Activated T-cell treated with anti-CD3 and anti-CD28 coated beads, Interleukin-2, amount 50 U/mL, for 72 hours (primary cell): ENCODE measurements at regions not wholly inside any gene's neighbourhood (a gene's known extent, or its start where the extent isn't known, plus 50 kb on each side); places are given as distances from the start of the nearest gene placed in this dataset.

Experiments used
- ATAC-seq, 2 donors: fragments of 150-1000 bp; cut with Tn5 transposase; replicated peaks in 1 of 2; 2 replicates each; pipeline ENCODE4 v1.10.0; 2021; ENCODE audit warnings: moderate library complexity in 2 of 2, mild to moderate bottlenecking in 1 of 2
- DNase-seq, 2 donors: peaks; one replicate each; pipeline ENCODE4 v3.0.0; 2021 to 2022; ENCODE audit warnings: mixed read lengths in 1 of 2
- H3K27ac Mint-ChIP-seq: one replicate; pipeline ENCODE4 v1.8.0; 2022; ENCODE audit warnings: mild to moderate bottlenecking, moderate library complexity, mixed read lengths
- H3K27me3 Mint-ChIP-seq: one replicate; pipeline ENCODE4 v1.8.0; 2022; ENCODE audit warnings: low read depth, mixed read lengths
- H3K36me3 Mint-ChIP-seq, 2 donors: one replicate each; pipeline ENCODE4 v1.8.0; 2022; ENCODE audit warnings: mixed read lengths in 2 of 2, mild to moderate bottlenecking in 1 of 2; ENCODE audit not compliant: insufficient read depth in 2 of 2
- H3K4me1 Mint-ChIP-seq: one replicate; pipeline ENCODE4 v1.8.0; 2022; ENCODE audit warnings: low read depth, mixed read lengths
- H3K4me3 Mint-ChIP-seq, 2 donors: one replicate each; pipeline ENCODE4 v1.8.0; 2022; ENCODE audit warnings: mild to moderate bottlenecking in 2 of 2, mixed read lengths in 2 of 2, moderate library complexity in 2 of 2
- H3K9me3 Mint-ChIP-seq, 2 donors: one replicate each; pipeline ENCODE4 v1.8.0; 2022; ENCODE audit warnings: mixed read lengths in 2 of 2

- Mint-ChIP-seq H3K27me3 (peaks cover 3% of the 10 kb centered on the region), H3K4me3 (no peak overlapping the region), H3K36me3 (no peaks in the 10 kb centered on the region), H3K27ac (no peak overlapping the region), H3K9me3 (no peaks in the 10 kb centered on the region), H3K4me1 (no peaks in the 10 kb centered on the region)
- ATAC-seq = no peak
- DNase-seq = no peak
Observed at GRCh38 chr1:87560601-87561360, 232.1 kb downstream of the LMO4 start.

GRCh38 chr1:87563211-87563610 is 234.5 kb downstream of the LMO4 start:
- ATAC-seq = no peak
- Mint-ChIP-seq H3K4me1 (no peaks in the 10 kb centered on the region), H3K27me3 (no peaks in the 10 kb centered on the region), H3K36me3 (no peaks in the 10 kb centered on the region), H3K27ac (no peak overlapping the region), H3K4me3 (no peak overlapping the region), H3K9me3 (no peaks in the 10 kb centered on the region)
- DNase-seq = no peak

- no peaks in the 10 kb centered on the region for H3K4me1 Mint-ChIP-seq
- no peaks in the 10 kb centered on the region for H3K9me3 Mint-ChIP-seq
- no peak overlapping the region for H3K27ac Mint-ChIP-seq
- no peak for ATAC-seq
- H3K36me3 Mint-ChIP-seq = no peaks in the 10 kb centered on the region
- no peak for DNase-seq
- H3K27me3 Mint-ChIP-seq = no peaks in the 10 kb centered on the region
- no peak overlapping the region for H3K4me3 Mint-ChIP-seq
Observed at GRCh38 chr1:87565861-87566260, 237.2 kb downstream of the LMO4 start.

- Mint-ChIP-seq H3K4me3 (no peak overlapping the region), H3K27me3 (no peaks in the 10 kb centered on the region), H3K4me1 (no peaks in the 10 kb centered on the region), H3K36me3 (no peaks in the 10 kb centered on the region), H3K9me3 (no peaks in the 10 kb centered on the region), H3K27ac (no peak overlapping the region)
- ATAC-seq = no peak
- no peak for DNase-seq
Observed at GRCh38 chr1:87568005-87568404, 239.3 kb downstream of the LMO4 start.

GRCh38 chr1:87568911-87569310 is 240.2 kb downstream of the LMO4 start:
- Mint-ChIP-seq H3K27ac (no peak overlapping the region), H3K4me1 (no peaks in the 10 kb centered on the region), H3K9me3 (no peaks in the 10 kb centered on the region), H3K27me3 (no peaks in the 10 kb centered on the region), H3K4me3 (no peak overlapping the region), H3K36me3 (no peaks in the 10 kb centered on the region)
- ATAC-seq (no peak), DNase-seq (no peak)

GRCh38 chr1:87572008-87572407 is 243.3 kb downstream of the LMO4 start:
- ATAC-seq = no peak
- no peak overlapping the region for H3K27ac Mint-ChIP-seq

GRCh38 chr1:87572891-87573290 is 244.2 kb downstream of the LMO4 start:
- no peak for ATAC-seq
- no peaks in the 10 kb centered on the region for H3K9me3 Mint-ChIP-seq
- H3K36me3 Mint-ChIP-seq = no peaks in the 10 kb centered on the region

More at GRCh38 chr1:87572008-87572407, 243.3 kb downstream of the LMO4 start:
- Mint-ChIP-seq H3K36me3 (no peaks in the 10 kb centered on the region), H3K27me3 (no peaks in the 10 kb centered on the region), H3K9me3 (no peaks in the 10 kb centered on the region), H3K4me1 (no peaks in the 10 kb centered on the region), H3K4me3 (no peak overlapping the region)
- DNase-seq = no peak

GRCh38 chr1:87575528-87575927 is 246.8 kb downstream of the LMO4 start:
- peak in 1 of 2 donors; percentile 25 for ATAC-seq
- H3K27me3 Mint-ChIP-seq = no peaks in the 10 kb centered on the region
- H3K4me3 Mint-ChIP-seq = no peak overlapping the region
- DNase-seq = no peak
- no peaks in the 10 kb centered on the region for H3K4me1 Mint-ChIP-seq
- no peaks in the 10 kb centered on the region for H3K9me3 Mint-ChIP-seq
- no peak overlapping the region for H3K27ac Mint-ChIP-seq
- H3K36me3 Mint-ChIP-seq = no peaks in the 10 kb centered on the region

More at GRCh38 chr1:87572891-87573290, 244.2 kb downstream of the LMO4 start:
- no peak overlapping the region for H3K27ac Mint-ChIP-seq
- H3K4me3 Mint-ChIP-seq = no peak overlapping the region
- H3K4me1 Mint-ChIP-seq = no peaks in the 10 kb centered on the region
- no peaks in the 10 kb centered on the region for H3K27me3 Mint-ChIP-seq
- DNase-seq = no peak

- ATAC-seq = no peak
- no peak overlapping the region for H3K4me3 Mint-ChIP-seq
- no peaks in the 10 kb centered on the region for H3K4me1 Mint-ChIP-seq
Observed at GRCh38 chr1:87578464-87578863, 249.8 kb downstream of the LMO4 start.

GRCh38 chr1:87583459-87583858 is 254.8 kb downstream of the LMO4 start:
- no peak for ATAC-seq
- no peak overlapping the region for H3K27ac Mint-ChIP-seq
- no peaks in the 10 kb centered on the region for H3K9me3 Mint-ChIP-seq
- no peaks in the 10 kb centered on the region for H3K27me3 Mint-ChIP-seq
- no peaks in the 10 kb centered on the region for H3K4me1 Mint-ChIP-seq
- no peak for DNase-seq
- no peak overlapping the region for H3K4me3 Mint-ChIP-seq
- H3K36me3 Mint-ChIP-seq = no peaks in the 10 kb centered on the region

More at GRCh38 chr1:87578464-87578863, 249.8 kb downstream of the LMO4 start:
- Mint-ChIP-seq H3K9me3 (no peaks in the 10 kb centered on the region), H3K36me3 (no peaks in the 10 kb centered on the region), H3K27me3 (no peaks in the 10 kb centered on the region), H3K27ac (no peak overlapping the region)
- no peak for DNase-seq

GRCh38 chr1:87584586-87584985 is 255.9 kb downstream of the LMO4 start:
- no peak for DNase-seq
- H3K4me1 Mint-ChIP-seq = no peaks in the 10 kb centered on the region
- ATAC-seq = no peak
- no peaks in the 10 kb centered on the region for H3K9me3 Mint-ChIP-seq
- H3K4me3 Mint-ChIP-seq = no peak overlapping the region
- no peak overlapping the region for H3K27ac Mint-ChIP-seq
- H3K36me3 Mint-ChIP-seq = no peaks in the 10 kb centered on the region
- H3K27me3 Mint-ChIP-seq = no peaks in the 10 kb centered on the region

- Mint-ChIP-seq H3K4me1 (no peaks in the 10 kb centered on the region), H3K36me3 (no peaks in the 10 kb centered on the region), H3K9me3 (no peaks in the 10 kb centered on the region), H3K27ac (no peak overlapping the region), H3K4me3 (no peak overlapping the region), H3K27me3 (peaks cover 2% of the 10 kb centered on the region)
- ATAC-seq (no peak), DNase-seq (no peak)
Observed at GRCh38 chr1:87586501-87586900, 257.8 kb downstream of the LMO4 start.

GRCh38 chr1:87588495-87588894 is 259.8 kb downstream of the LMO4 start:
- DNase-seq = no peak
- Mint-ChIP-seq H3K4me3 (no peak overlapping the region), H3K27ac (no peak overlapping the region), H3K9me3 (no peaks in the 10 kb centered on the region), H3K27me3 (peaks cover 12% of the 10 kb centered on the region), H3K36me3 (no peaks in the 10 kb centered on the region), H3K4me1 (no peaks in the 10 kb centered on the region)
- ATAC-seq = no peak

GRCh38 chr1:87591492-87591891 is 262.8 kb downstream of the LMO4 start:
- H3K27ac Mint-ChIP-seq = no peak overlapping the region
- ATAC-seq = no peak
- no peaks in the 10 kb centered on the region for H3K9me3 Mint-ChIP-seq
- no peaks in the 10 kb centered on the region for H3K4me1 Mint-ChIP-seq
- H3K36me3 Mint-ChIP-seq = no peaks in the 10 kb centered on the region
- no peak overlapping the region for H3K4me3 Mint-ChIP-seq
- DNase-seq = no peak
- peaks cover 12% of the 10 kb centered on the region for H3K27me3 Mint-ChIP-seq
